CD8-positive, alpha-beta memory T cell (primary cell): ENCODE measurements at regions not wholly inside any gene's neighbourhood (a gene's known extent, or its start where the extent isn't known, plus 50 kb on each side); places are given as distances from the start of the nearest gene placed in this dataset.
A peak's percentile ranks its signal among the peaks of the same experiment; 100 is the strongest.

Source experiments
- CTCF ChIA-PET: fragments of 350-600 bp; sonication (Branson Sonifier 250); formaldehyde crosslinking; loops from one replicate; lab custom pipeline; 2021; ENCODE audit warnings: antibody characterized with exemption; lab: Charles Lee
- POLR2A ChIA-PET: fragments of 350-600 bp; sonication (Branson Sonifier 250); formaldehyde crosslinking; loops from one replicate; lab custom pipeline; 2021; ENCODE audit warnings: antibody characterized with exemption; lab: Charles Lee
- DNase-seq, 5 donors: peaks; one replicate each; pipeline versions ENCODE4 v3.0.0 to v3.0.0-alpha.2; 2020 to 2022; ENCODE audit warnings: mixed read lengths in 1 of 5
- H3K27ac ChIP-seq: one replicate; pipeline ENCODE4 v1.7.0; 2013; ENCODE audit warnings: low read depth, mild to moderate bottlenecking, low read length, moderate library complexity
- H3K27me3 ChIP-seq: 2 replicates; pipeline ENCODE4 v1.7.0; 2013; ENCODE audit warnings: low read length, mild to moderate bottlenecking; ENCODE audit not compliant: insufficient read depth, poor library complexity, severe bottlenecking
- H3K36me3 ChIP-seq: 2 replicates; pipeline ENCODE4 v1.7.0; 2013; ENCODE audit warnings: mild to moderate bottlenecking, low read length, moderate library complexity; ENCODE audit not compliant: insufficient read depth
- H3K4me1 ChIP-seq: 2 replicates; pipeline ENCODE4 v1.7.0; 2013; ENCODE audit warnings: mild to moderate bottlenecking, low read length, moderate library complexity; ENCODE audit not compliant: insufficient read depth
- H3K4me3 ChIP-seq: 2 replicates; pipeline ENCODE4 v1.7.0; 2013; ENCODE audit warnings: mild to moderate bottlenecking, low read length
- H3K9me3 ChIP-seq: 2 replicates; pipeline ENCODE4 v1.7.0; 2013; ENCODE audit warnings: mild to moderate bottlenecking, low read length
- H3K27ac Mint-ChIP-seq, 8 donors: one replicate each; pipeline ENCODE4 v1.8.0; 2020 to 2021; ENCODE audit warnings: mixed read lengths in 8 of 8, mild to moderate bottlenecking in 6 of 8, inconsistent platforms in 3 of 8, moderate library complexity in 3 of 8
- H3K27me3 Mint-ChIP-seq, 2 donors: one replicate each; pipeline ENCODE4 v1.8.0; 2020 to 2021; ENCODE audit warnings: mixed read lengths in 2 of 2, mild to moderate bottlenecking in 1 of 2, moderate library complexity in 1 of 2
- H3K36me3 Mint-ChIP-seq, 3 donors: one replicate each; pipeline ENCODE4 v1.8.0; 2020 to 2021; ENCODE audit warnings: mixed read lengths in 3 of 3, inconsistent platforms in 1 of 3, mild to moderate bottlenecking in 1 of 3
- H3K4me1 Mint-ChIP-seq, 3 donors: one replicate each; pipeline ENCODE4 v1.8.0; 2020 to 2021; ENCODE audit warnings: mixed read lengths in 3 of 3, inconsistent platforms in 1 of 3, mild to moderate bottlenecking in 1 of 3
- H3K4me3 Mint-ChIP-seq, 7 donors: one replicate each; pipeline ENCODE4 v1.8.0; 2020 to 2021; ENCODE audit warnings: mixed read lengths in 7 of 7, mild to moderate bottlenecking in 6 of 7, moderate library complexity in 4 of 7, inconsistent platforms in 2 of 7
- H3K9me3 Mint-ChIP-seq, 5 donors: one replicate each; pipeline ENCODE4 v1.8.0; 2020 to 2022; ENCODE audit warnings: mixed read lengths in 5 of 5, mild to moderate bottlenecking in 3 of 5, moderate library complexity in 2 of 5, inconsistent platforms in 1 of 5

DNA sequence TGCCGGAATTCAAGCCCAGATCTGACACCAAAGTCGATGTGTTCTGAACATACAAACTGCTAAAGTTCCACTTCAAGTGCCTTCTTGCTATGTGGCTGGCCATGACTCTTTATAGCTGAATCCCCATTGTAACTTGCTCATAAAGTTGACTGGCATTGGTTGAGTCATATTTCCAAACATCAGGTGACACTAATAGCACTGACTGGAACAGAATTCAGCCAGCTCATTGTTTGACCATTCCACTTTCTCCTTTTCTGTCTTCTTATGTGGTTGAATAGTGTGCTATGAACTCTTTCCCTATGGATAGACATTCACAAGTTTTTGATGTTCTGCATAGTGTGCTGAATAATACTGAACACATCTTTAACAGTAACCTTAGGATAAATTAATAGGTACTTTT, 266.2 kb upstream of the ZFP64 start:
- Mint-ChIP-seq H3K4me3 (no peak overlapping the region), H3K27me3 (peaks cover 5 to 19% of the 10 kb centered on the region in 2 donors), H3K36me3 (peaks cover 0 to 4% (median 0%) of the 10 kb centered on the region in 3 donors), H3K9me3 (peaks cover 0 to 1% (median 0%) of the 10 kb centered on the region in 5 donors), H3K27ac (no peak overlapping the region), H3K4me1 (peaks cover 0 to 4% (median 0%) of the 10 kb centered on the region in 3 donors)
- Histone ChIP-seq H3K4me1 (no peaks in the 10 kb centered on the region), H3K4me3 (no peak overlapping the region), H3K36me3 (no peaks in the 10 kb centered on the region), H3K9me3 (no peaks in the 10 kb centered on the region), H3K27me3 (no peaks in the 10 kb centered on the region), H3K27ac (no peak overlapping the region)
- POLR2A ChIA-PET: no interaction called here
- CTCF ChIA-PET: no interaction called here
- no peak for DNase-seq

DNA sequence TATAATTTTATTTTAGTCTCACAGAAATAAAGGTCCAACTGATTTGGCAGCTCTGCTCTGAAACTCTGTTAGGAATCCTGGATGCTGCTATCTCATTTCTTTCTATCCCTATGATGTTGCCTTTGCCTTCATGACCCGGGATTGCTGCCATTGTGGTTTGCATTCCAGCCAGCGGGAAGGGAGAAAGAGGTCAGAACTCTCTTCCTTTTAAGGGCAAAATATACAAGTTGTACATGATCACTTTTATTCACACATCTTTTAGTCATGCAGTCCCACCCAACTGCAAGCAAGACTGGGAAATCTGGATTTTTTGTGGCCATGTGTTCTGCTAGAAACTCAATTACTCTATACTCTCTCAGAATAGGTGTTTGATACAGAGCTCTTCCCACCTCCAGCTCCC, 263.1 kb upstream of the ZFP64 start:
- no peaks in the 10 kb centered on the region for H3K9me3 ChIP-seq
- H3K27me3 Mint-ChIP-seq: peaks cover 0 to 4% of the 10 kb centered on the region in 2 donors
- CTCF ChIA-PET: interaction anchor here (1.1 kb wide), 1 partner anchor 143 kb away, joined by 4 read pairs; no protein-coding TSS in a partner anchor
- H3K4me1 ChIP-seq: no peaks in the 10 kb centered on the region
- H3K9me3 Mint-ChIP-seq: peaks cover 0 to 1% (median 0%) of the 10 kb centered on the region in 5 donors
- no peaks in the 10 kb centered on the region for H3K27me3 ChIP-seq
- no peak overlapping the region for H3K4me3 ChIP-seq
- no peak for DNase-seq
- H3K4me1 Mint-ChIP-seq: peaks cover 0 to 4% (median 0%) of the 10 kb centered on the region in 3 donors
- no peak overlapping the region for H3K4me3 Mint-ChIP-seq
- no peaks in the 10 kb centered on the region for H3K36me3 ChIP-seq
- H3K27ac Mint-ChIP-seq: peak overlapping the region in 1 of 8 donors; percentile 12
- H3K27ac ChIP-seq: no peak overlapping the region
- POLR2A ChIA-PET: no interaction called here
- H3K36me3 Mint-ChIP-seq: no peaks in the 10 kb centered on the region

DNA sequence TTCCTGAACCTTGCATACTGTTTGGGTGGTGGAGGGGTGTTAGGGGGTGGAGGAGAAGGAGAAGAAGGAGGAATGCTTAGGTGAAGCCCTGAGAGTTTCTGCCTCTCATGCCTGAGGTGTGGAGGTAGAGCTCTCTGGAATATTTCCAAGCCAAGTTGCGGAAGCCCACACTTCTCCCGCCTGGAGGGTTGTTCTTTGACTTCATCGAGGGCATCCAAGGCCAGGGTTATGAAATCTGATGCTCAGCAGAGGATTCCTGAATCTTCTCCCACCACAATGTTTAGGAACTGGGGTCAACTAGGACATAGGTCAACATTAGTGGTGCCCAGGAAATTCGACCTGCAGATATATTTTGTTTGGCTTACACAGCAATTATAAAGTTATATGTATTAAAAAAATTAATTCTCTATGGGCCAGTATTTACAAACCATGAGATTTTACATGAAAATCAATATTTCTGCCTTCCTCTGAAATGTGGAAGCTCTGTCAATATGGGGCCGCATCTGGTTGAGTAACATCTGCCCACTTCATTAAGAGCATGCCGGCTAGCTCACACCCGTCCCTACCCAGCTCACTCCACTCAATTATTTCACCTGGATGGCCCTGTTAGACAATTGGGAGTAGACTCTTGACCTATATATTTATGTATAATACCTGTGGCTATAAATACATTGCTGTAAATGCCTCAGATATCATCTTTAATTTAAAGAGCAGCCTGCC, 257.1 kb upstream of the ZFP64 start:
- ChIA-PET CTCF (no interaction called here), POLR2A (no interaction called here)
- Histone ChIP-seq H3K27ac (no peak overlapping the region), H3K27me3 (no peaks in the 10 kb centered on the region), H3K4me3 (no peak overlapping the region), H3K36me3 (no peaks in the 10 kb centered on the region), H3K9me3 (no peaks in the 10 kb centered on the region), H3K4me1 (no peaks in the 10 kb centered on the region)
- Mint-ChIP-seq H3K4me1 (peaks cover 0 to 4% (median 0%) of the 10 kb centered on the region in 3 donors), H3K9me3 (no peaks in the 10 kb centered on the region), H3K27me3 (no peaks in the 10 kb centered on the region), H3K4me3 (no peak overlapping the region), H3K27ac (no peak overlapping the region), H3K36me3 (no peaks in the 10 kb centered on the region)
- DNase-seq: no peak

DNA sequence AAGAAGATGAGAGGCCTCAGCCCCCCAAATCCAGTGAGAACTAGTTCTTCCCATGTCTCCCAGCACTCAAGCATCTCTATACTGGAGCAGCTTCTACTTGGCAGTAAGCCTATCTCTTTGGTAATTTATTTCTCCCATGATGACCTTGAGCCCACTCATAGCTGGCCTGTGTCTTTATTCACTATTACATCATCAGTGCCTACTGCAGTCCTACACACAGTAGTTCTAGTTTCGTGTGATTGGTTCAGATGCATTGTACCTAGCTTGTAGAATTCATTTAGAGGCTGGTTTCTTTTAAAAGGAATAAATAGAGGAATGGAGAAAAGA, 255.6 kb upstream of the ZFP64 start:
- Mint-ChIP-seq H3K4me3 (no peak overlapping the region), H3K27me3 (peaks cover 0 to 4% of the 10 kb centered on the region in 2 donors), H3K36me3 (no peaks in the 10 kb centered on the region), H3K9me3 (no peaks in the 10 kb centered on the region), H3K4me1 (no peaks in the 10 kb centered on the region), H3K27ac (no peak overlapping the region)
- ChIA-PET POLR2A (no interaction called here), CTCF (no interaction called here)
- Histone ChIP-seq H3K36me3 (no peaks in the 10 kb centered on the region), H3K4me3 (no peak overlapping the region), H3K27ac (no peak overlapping the region), H3K27me3 (no peaks in the 10 kb centered on the region), H3K9me3 (no peaks in the 10 kb centered on the region), H3K4me1 (no peaks in the 10 kb centered on the region)
- no peak for DNase-seq

DNA sequence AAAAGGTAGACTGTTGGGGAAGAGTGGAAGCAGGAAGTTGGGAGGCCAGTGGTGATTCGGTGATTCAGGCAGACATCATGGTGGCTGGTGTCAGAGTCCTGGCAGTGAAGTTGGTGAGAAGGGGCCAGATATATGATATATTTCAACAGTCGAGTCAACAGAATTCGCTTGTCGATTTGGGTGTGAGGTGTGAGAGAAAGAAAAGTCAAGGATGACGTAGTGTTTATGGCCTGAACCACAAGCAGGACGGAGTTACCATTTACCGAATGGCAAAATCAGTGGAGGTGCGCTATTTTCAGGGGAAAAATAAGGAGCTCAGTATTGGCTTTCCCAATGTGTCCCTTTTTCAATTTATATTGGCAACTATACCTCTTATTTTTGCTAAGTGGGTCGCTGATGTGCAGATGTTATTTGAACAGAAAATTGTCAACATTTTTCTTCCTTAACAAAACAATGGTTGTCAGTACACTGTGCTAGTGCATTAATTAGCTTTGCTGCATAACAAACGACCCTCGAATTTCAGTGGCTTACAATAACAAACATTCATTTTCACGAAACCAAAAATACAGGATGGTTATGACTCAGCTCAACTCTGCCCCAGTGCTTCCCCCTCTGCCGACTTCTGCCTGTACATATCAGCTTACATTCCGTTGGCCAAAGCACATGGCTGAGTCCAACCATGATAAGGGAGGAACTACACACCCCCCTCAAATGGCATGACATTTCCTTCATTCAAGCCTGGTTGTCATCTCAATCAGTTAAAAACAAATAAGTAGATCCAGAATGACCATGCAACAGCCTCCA, 255.0 kb upstream of the ZFP64 start:
- H3K4me1 ChIP-seq: no peaks in the 10 kb centered on the region
- no peak overlapping the region for H3K4me3 Mint-ChIP-seq
- no peaks in the 10 kb centered on the region for H3K9me3 Mint-ChIP-seq
- H3K27ac Mint-ChIP-seq: no peak overlapping the region
- no peaks in the 10 kb centered on the region for H3K4me1 Mint-ChIP-seq
- no peaks in the 10 kb centered on the region for H3K36me3 ChIP-seq
- H3K27ac ChIP-seq: no peak overlapping the region
- H3K9me3 ChIP-seq: no peaks in the 10 kb centered on the region
- peaks cover 1 to 8% of the 10 kb centered on the region in 2 donors for H3K27me3 Mint-ChIP-seq
- H3K27me3 ChIP-seq: no peaks in the 10 kb centered on the region
- no peak overlapping the region for H3K4me3 ChIP-seq
- H3K36me3 Mint-ChIP-seq: no peaks in the 10 kb centered on the region
- ChIA-PET CTCF (no interaction called here), POLR2A (no interaction called here)
- no peak for DNase-seq

DNA sequence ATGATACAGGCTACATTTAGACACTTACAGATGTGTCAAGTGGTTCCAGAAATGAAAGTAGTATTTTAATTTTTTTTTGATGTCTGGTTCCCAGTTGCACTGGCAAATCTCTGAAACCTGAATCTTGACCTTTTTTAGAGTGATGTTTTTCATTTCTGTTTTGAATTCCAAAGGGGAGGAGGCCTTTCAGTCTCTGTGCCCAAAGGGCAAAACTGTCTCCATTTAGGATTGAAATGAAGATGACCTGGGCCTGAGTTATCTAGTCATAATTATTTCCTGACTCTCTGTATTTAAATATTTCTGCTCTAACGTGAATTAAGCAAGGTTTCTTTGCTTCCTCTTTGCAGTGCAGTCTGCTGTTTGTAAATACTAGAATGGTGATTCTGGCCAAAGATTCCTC, 252.9 kb upstream of the ZFP64 start:
- no peak overlapping the region for H3K4me3 Mint-ChIP-seq
- peaks cover 1 to 11% of the 10 kb centered on the region in 2 donors for H3K27me3 Mint-ChIP-seq
- Histone ChIP-seq H3K27me3 (no peaks in the 10 kb centered on the region), H3K36me3 (no peaks in the 10 kb centered on the region), H3K4me1 (no peaks in the 10 kb centered on the region), H3K4me3 (no peak overlapping the region), H3K9me3 (no peaks in the 10 kb centered on the region), H3K27ac (no peak overlapping the region)
- H3K36me3 Mint-ChIP-seq: peaks cover 0 to 3% (median 0%) of the 10 kb centered on the region in 3 donors
- DNase-seq: no peak
- H3K27ac Mint-ChIP-seq: peak overlapping the region in 1 of 8 donors; percentile 35
- CTCF ChIA-PET: no interaction called here
- POLR2A ChIA-PET: no interaction called here
- H3K9me3 Mint-ChIP-seq: no peaks in the 10 kb centered on the region
- no peaks in the 10 kb centered on the region for H3K4me1 Mint-ChIP-seq

DNA sequence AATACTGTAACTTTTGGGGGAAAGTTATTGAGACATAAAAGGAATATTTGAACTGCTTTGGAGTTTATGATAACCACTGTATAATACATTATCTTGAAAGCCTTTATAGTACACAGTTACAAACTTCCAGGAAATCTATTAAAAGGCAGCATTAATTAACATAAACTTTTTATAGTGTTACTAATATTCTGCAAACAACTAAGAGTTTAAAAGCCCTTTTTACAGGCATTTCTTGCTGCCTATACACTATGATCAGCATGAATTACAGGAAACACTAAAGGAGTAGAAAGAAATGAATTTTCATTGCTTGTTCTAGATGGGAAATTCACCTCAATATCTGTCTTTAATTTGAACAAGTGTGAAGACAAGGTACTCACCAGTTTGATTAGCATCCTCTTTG, 252.3 kb upstream of the ZFP64 start:
- no peaks in the 10 kb centered on the region for H3K9me3 ChIP-seq
- no peak overlapping the region for H3K27ac Mint-ChIP-seq
- H3K27ac ChIP-seq: no peak overlapping the region
- no peaks in the 10 kb centered on the region for H3K27me3 ChIP-seq
- peaks cover 0 to 3% (median 0%) of the 10 kb centered on the region in 3 donors for H3K36me3 Mint-ChIP-seq
- no peak overlapping the region for H3K4me3 ChIP-seq
- ChIA-PET POLR2A (no interaction called here), CTCF (no interaction called here)
- no peak for DNase-seq
- no peaks in the 10 kb centered on the region for H3K9me3 Mint-ChIP-seq
- H3K4me3 Mint-ChIP-seq: no peak overlapping the region
- peaks cover 0 to 4% (median 3%) of the 10 kb centered on the region in 3 donors for H3K4me1 Mint-ChIP-seq
- no peaks in the 10 kb centered on the region for H3K4me1 ChIP-seq
- H3K36me3 ChIP-seq: no peaks in the 10 kb centered on the region
- peaks cover 1 to 11% of the 10 kb centered on the region in 2 donors for H3K27me3 Mint-ChIP-seq

DNA sequence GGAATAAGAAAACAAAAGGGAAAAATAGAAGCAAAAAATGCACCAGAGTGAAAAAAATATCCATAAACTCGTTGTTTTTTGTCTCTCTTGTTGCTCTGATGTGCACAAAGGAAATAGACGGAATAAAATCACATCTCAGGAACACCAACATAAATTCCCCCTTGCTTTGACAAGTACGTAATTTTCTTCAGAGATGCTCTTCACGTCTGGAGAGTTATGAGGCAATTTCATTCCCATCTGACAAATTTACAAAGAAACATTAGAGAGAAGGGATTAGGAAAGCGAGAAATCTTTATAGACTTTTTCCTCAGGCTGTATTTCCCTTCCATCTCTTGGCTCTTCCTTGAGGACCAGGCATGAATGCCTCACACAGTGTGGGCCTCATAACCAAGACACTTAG, 250.1 kb upstream of the ZFP64 start:
- Mint-ChIP-seq H3K9me3 (peaks cover 0 to 3% (median 0%) of the 10 kb centered on the region in 5 donors), H3K27ac (no peak overlapping the region), H3K4me3 (no peak overlapping the region), H3K4me1 (peaks cover 7 to 13% (median 12%) of the 10 kb centered on the region in 3 donors), H3K27me3 (peaks cover 1 to 11% of the 10 kb centered on the region in 2 donors), H3K36me3 (peaks cover 0 to 3% (median 0%) of the 10 kb centered on the region in 3 donors)
- POLR2A ChIA-PET: no interaction called here
- DNase-seq: no peak
- Histone ChIP-seq H3K27me3 (no peaks in the 10 kb centered on the region), H3K4me3 (no peak overlapping the region), H3K36me3 (no peaks in the 10 kb centered on the region), H3K27ac (no peak overlapping the region), H3K9me3 (no peaks in the 10 kb centered on the region), H3K4me1 (no peaks in the 10 kb centered on the region)
- CTCF ChIA-PET: no interaction called here
